ENCODE measurements at regions not wholly inside any gene's neighbourhood (a gene's known extent, or its start where the extent isn't known, plus 50 kb on each side); places are given as distances from the start of the nearest gene placed in this dataset.
A peak's percentile ranks its signal among the peaks of the same experiment; 100 is the strongest.
"Not testable (repeated sequence)": the region's sequence is repeated elsewhere in the genome, so short reads cannot be mapped to it uniquely, and the experiment has no call there.

DNA sequence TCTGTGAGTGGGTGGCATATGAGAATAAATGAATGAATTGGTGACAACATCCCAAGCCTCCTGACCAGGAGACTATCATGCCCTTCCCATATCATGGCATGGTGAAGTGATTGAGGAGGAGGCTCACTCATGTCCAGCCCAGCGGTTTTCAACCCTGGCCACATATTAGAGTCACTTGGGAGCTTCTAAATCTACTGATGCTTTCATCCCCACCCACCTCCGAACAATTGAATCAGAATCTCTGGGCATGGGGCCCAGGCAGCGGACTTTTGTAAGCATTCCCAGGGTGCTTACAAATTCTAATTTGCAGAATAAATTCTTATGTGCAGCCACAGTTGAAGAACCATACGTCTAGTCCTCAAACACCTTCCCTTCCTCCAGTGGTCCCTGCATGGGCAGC, 81.7 kb upstream of the SEC11C start:
- DNase-seq (ENCODE audit: low spot score), result peak; percentile 51

DNA sequence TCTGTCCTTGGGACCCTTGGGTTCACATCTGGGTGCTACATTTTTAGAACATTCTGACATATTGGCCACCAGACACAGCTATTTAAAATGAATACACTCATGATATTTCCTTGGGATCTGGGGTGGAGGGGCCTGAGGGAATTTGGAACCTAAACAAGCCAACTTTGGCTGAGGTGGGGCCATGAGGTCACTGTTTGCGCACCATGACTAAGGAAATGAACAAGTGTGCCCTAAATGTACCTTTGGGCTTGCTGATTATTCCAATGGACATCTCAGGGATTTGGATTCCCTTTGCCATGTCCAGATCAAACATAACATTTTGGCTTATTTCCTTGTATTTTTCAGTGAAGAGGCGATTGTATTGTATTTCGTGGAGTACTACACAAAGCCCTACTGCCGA, 80.5 kb upstream of the SEC11C start:
- no peak for DNase-seq (ENCODE audit: low spot score)

DNA sequence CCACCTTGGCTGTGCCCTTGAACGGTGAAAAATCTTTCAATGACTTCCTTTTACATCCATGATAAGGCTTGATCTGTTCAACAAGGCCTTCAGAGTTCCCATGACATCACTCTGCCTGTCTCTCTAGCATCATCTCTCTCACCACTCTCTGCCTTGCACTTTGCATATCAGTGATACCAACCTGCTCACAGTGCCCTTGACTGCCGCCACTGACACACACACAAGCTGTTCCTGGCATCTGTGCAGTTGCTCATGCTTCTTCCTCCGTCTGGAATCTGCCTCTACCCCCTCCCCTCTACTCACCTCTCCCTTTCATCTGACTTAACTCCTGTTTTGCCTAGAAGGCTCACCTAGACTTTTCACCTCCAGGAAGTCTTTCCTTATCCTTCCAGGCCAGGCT, 79.1 kb upstream of the SEC11C start:
- no peak for DNase-seq (ENCODE audit: low spot score)

DNA sequence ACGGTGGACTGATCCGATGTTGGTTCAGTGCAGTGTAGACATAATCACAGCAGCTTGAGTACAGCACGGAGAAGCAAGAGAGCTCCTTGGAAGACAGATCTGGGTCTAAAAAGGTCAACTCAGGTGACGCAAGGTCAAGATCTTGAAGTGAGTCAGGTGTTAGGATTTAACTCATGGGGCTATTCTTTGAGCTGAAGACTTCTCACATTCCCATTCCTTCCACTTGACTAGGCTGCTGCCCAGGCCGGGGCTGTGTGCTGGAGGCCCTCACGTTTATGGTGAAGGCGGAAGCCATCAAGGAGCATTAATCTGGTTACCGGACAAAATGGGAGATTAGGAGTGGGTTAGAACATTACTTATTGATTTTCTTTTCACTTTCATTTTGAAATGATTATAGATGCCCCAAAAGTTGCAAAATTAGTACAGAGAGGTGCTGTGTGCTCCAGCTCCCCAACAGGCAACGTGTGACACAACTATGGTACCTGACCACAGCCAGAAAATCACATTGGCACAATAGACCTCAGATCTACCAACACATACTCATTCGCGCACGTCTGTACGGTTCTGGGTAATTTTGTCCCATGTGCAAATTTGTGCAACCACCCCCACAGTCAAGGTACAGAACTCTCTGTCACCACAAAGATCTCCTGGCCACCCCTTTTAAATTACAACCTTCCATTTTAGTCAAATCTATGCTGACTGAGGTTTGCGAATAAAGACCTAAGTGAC, 77.6 kb upstream of the SEC11C start:
- no peak for DNase-seq (ENCODE audit: low spot score)

DNA sequence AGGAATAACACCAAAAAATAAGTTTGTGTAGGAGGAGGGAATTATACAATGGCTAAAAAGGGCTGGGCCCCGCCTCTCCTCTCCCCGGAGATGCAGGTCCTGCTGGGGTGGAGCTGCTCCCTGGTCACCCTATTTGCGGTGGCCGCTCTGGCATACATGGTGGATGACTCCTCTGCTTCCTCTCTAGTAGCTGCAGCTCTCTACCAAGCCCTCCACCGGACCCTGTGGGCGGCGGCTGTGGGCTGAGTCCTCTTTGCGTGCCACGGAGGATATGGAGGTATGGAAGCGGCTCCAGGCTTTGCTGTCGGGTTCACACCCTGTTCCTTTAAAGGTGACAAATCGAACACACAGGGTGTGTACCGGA, 77.1 kb upstream of the SEC11C start:
- no peak for DNase-seq (ENCODE audit: low spot score)

DNA sequence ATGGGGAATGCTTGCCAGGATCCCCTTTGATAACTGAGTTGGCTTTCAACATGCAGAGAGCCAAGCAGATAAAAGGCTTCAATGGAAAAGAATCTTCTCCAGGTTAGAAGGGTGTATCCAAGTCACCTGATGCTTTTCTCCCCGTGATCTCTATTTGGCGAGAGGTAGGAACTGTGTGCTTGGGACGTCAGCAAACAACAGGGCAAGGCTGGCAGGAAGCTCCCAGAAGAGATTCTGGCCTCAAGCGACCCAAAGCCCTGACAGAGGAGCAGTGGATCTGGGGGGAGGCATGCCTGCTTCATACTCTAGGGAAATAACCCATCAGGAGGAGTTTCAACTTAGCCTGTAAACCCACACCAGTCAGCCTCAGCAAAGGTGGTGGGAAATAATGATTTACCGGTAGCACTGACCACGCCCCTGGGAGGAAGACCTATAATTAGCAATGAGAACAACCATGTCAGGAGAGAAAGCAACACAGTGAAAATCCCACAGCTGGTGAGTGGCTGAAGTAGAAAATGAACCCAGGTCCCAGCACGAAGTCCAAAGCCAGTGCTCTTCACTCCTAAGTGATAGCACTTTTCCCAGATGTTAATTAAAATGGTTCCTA, 76.3 kb upstream of the SEC11C start:
- DNase-seq (ENCODE audit: low spot score), result no peak

DNA sequence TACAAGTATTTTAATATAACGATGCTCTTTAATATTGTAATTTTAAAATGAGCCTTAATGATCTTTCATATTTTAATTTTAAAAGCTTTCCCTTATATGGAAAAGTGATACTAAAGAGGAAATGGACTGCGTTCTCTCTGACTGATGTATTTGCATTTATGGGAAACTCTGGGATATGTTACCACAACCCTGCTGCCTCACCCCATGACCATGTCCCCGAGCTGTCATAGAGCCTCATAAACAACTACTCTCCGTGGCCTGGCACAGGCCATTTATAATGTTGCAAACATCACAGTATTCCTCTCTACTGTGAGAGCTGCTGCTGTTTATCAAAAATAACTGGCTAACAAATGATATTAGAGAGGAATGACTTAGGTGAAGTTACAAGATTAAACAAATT, 75.8 kb upstream of the SEC11C start:
- no peak for DNase-seq (ENCODE audit: low spot score)

DNA sequence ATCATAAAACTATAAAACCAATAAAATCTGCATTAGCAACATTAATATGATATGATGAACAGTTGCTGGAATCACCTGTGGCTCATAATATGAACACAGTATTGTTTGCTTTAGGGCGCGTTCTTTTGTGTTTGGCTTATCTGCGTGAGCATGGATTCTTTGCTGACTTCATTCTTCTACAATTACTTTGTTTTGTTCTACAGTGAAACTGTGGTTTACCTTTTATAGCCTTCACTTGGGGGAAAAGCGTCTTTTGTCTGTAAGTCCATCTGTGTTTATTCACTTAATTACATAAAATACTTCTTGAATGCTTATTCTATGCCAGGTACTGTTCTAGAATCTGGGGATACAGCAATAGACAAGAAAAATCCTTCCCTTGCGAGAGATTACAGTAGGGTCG, 74.0 kb upstream of the SEC11C start:
- no peak for DNase-seq (ENCODE audit: low spot score)

DNA sequence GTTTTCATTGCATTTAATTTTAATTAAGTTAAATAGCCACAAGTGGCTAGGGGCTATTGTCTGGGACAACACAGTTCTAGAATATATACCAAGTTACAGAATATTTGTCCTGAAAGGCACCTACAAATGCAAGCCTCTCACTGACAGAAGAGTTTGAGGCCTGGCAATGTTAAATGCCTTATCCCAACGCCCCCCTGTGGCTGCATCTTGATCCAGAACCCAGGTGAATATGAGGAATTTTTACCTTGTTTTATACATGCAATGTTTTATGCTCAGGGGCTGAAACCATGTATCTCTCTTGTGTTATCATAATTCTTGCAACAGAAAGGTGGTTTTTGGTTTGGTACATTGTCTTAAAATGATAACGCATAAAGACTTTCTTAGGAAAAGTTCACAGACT, 71.8 kb upstream of the SEC11C start:
- peak; percentile 57 for DNase-seq (ENCODE audit: low spot score)

DNA sequence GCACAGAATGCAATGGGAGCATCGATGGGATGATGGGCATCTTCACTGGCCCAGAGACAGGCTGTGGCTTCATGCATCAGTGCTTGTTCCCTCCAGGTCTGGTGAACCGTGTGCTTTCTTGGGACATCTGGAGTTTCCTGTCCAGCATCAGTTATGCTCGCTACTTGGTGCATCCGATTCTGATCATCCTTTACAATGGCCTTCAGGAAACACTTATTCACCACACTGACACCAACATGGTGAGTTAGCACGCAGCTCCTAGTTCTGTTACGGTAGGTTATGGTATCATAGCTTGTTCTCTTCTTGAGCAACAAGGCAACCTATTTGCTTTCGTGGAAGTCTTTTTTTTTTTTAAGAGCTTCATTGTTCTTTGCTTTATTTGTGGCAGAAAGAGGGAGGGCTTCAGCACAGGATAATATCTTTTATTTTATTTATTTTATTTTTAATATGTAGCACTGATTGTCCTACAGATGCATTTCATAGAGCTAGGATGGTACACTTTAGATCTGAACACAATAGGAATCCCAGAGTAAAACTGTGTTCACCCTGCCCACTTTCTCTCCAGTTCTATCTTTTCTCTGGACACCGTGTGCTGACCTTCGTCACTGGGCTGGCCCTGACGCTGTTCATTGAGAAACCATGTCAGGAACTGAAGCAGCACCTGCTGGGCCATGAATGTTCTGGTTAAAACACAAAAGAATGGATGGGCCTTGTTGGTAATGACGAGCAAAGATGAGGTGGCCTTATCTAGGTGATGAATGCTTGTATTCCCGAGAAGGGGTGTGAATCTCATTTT, 71.2 kb upstream of the SEC11C start:
- no peak for DNase-seq (ENCODE audit: low spot score)

DNA sequence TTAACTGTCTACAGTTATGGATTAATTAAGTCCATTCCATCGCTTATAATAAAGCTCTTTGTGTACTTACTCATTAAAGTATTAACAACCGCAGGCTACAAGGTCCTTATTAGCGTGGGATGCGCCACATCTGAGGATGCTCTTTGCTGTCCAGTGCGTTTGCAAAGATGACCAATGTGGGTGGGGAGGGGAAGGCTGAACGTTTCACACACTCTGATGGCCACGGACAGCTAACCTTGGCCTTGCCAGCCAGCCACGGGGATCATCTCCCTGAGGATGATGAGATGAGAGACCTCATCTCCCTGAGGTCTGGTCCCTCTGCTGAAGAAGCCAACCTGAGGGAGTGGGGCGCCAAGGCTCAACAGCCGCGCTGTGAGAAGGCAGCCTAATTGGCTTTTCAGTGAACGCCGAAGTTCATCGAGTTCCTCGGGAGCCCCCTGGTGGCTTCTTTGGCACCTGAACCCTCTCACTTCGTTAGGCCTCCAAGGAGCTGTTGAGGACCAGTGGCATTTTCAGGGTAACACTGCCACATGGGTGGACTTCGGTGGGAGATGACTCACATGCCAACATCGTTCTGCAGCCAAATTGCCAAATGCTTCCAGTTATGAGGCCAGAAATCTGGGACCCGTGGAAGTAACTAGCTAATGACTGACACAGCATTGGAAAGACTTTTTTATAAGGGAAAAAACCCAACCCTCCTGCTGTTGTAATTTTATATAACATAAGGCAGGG, 69.3 kb upstream of the SEC11C start:
- DNase-seq (ENCODE audit: low spot score), result peak; percentile 90

DNA sequence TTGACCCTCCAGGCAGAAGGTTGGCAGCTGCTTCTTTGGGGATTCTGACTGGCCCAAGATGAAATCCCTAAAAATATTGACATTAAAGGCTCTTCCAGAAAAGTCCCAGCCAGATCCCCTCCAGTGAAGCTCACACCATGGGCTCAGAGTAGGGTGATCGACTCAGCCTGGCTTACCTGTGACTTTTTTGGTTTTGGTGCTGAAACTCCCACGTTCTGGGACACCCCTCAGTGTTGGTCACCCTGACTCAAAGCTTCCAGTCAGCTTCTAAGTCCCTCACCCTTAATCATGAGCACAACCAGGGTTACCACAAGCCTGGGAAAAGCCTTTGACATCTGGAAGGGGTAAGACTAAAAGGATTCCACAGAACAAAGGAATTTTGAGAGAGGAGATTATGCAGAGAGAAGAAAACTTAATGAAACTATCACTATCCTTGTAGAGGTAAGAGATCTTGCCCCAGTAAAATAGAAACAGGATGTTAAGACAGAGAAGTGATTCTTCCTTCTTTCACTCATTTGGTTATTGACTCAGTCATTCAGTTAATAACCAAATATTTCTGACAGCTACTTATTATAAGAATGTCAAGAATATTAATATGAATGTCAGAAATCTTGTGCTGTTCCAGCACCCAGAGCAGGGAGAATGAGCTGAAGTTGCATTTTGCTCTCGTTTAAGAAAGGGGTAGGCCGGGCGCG, 66.8 kb upstream of the SEC11C start:
- DNase-seq (ENCODE audit: low spot score), result no peak

DNA sequence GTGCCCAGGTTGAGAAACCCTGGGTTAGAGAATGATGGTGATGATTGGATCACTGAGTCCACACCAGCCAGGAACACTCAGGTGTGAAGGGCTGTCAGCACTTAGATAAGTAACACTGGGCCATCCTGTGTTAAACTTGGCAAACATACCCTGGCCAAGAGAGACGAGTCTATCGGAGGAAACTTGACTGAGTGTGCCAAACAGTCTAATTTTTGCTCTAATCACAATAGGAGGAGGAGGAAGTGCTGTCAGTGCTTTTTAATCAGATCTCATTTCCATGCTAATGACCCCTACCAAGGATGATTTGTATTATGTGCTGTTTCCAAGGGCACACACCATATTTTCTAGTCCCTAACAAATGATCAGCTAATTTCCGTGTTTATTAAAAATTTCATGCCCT, 63.8 kb upstream of the SEC11C start:
- no peak for DNase-seq (ENCODE audit: low spot score)

DNA sequence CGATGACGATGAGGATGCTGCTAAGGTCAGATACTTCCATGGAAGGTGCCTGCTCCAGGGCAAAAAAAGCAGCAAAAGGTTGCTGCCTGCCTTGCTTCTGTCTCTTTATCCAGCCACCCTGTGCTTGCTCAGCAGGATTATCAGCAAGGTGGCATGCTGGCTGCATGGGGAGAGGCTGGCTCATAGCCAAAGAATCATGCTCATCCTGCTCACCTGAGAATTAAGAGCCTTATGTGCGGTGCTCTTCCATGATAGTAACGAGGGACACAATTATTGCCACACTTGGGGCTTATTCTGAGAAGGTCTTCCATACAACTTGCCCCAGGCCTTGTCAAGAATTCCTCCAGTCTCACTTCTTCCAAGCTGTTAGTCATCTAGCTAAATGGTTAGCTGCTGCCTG, 60.4 kb upstream of the SEC11C start:
- no peak for DNase-seq (ENCODE audit: low spot score)

DNA sequence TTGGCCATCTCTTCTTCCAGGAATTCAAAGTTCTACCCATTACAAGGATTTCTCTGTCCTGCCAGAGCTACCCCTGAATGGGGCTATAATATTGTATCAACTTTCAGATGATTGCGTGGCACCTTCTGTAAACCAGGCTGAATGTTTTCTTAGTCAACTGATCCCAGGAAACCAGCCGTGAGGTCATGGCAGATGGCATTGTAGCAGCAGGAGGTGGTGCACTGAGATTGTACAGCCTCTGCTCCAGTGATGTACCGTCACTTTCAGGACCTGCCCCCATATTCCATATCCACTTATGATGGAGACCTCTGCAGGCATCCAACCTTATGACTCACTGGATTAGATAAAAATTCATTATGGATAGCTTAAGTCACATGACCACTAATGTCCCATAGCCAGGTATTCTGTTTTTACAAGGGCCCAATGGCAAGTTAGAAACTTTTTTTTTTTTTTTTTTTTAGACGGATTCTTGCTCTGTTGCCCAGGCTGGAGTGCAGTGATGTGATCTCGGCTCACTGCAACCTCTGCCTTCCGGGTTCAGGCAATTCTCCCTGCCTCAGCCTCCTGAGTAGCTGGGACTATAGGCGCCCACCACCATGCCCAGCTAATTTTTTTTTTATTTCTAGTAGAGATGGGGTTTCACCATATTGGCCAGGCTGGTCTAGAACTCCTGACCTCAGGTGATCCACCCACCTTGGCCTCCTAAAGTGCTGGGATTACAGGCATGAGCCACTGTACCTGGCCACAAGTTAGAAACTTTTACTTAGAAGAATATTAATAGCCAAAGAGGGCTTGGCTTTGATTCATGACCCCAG, 59.8 kb upstream of the SEC11C start:
- DNase-seq (ENCODE audit: low spot score), result not testable (repeated sequence)

DNA sequence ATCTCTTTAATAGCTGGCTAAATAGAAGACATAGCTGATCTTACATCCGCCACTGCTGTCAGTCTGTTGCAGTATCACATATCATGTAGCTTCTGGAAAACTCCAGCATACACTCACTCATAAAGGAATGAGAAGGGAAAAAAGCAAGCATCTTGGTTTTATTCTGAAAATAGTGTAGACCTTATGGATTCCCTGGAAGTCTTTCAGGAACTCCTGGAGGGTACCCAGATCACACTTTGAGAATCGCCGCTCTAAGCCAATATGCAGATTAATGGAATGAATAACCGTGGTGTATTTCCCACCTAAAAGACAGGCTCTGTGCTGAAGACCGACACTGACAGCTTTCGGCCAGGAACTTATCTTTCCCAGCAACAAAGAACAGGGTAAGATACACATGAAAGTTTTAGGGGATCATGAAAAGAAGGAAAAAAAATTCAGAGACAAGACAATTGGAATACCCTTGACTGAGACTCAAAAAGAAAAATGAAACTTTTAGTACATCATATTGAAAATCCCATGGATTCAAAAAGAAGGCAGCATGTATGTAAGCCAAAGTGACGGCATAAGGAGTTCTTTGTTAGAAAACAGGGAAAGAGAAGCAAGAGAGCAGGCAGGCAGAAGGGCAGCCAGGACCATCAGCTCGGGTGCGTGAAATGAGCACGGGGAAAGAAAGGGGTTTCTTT, 56.4 kb upstream of the SEC11C start:
- DNase-seq (ENCODE audit: low spot score), result no peak

DNA sequence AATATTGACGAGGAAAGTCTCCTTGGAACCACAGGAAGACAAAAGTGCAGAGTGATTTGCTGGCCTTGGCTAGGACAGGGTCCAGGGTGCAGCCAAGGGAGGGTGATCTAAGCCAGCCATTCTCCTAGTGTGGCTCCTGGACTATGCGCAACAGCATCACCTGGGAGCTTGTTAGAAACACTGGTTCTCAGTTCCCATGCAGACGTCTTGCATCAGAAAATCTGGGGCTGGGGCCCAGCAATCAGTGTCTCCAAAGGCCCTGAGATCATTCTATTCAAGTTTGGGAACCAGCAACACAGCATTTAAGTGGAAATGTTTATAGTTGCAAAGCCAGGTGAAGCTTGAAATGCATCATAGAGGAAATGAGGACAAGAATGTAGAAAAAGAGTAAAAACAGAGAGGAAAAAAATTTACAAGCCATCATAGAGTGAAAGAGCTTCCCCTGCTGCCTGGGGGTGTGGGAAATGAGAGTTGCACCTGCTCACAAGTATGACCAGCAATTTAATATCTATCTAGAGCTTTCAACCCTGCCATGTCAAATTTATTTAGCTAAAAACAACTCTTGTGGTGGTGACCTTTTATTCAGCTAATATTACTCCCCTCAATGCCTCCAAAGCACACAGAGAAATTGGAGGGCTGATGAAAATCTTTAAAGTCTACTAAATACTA, 54.4 kb upstream of the SEC11C start:
- no peak for DNase-seq (ENCODE audit: low spot score)

DNA sequence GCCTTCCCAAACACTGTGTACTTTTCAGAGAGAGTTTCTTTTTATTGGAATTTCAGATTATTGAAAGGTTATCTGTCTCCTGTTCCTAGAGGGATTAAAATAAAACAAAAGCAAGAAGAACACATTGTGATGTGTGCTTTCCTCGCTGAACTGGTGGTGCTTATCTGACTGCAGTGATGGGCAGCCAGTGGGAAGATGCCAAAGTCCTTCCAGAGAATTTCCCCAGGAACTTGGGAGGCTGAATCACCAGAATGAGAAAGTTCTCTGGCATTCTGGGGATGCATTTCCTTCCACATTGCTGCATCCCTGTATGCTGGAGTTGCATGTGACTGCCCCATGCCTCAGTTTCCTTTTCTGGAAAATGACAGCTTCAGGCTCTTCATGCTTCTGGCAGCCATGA, 53.9 kb upstream of the SEC11C start:
- no peak for DNase-seq (ENCODE audit: low spot score)

DNA sequence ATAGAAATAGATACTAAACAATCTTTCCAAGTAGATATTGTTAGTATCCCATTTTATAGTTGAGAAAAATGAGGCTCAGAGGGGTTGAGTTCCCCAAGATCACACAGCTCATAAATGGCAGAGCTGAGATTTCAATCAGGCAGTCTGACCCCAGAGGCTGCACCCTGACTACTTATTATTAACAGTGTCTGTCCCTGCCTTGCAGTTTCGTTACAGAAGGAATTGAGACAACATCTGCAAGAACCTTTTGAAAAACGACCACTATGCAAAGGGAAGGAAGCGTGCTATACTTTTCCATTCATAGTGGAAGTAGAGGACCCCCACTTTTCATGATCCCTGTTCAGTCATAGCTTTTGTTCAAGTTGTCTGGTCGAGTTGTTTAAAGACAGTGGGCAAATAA, 53.2 kb upstream of the SEC11C start:
- no peak for DNase-seq (ENCODE audit: low spot score)

DNA sequence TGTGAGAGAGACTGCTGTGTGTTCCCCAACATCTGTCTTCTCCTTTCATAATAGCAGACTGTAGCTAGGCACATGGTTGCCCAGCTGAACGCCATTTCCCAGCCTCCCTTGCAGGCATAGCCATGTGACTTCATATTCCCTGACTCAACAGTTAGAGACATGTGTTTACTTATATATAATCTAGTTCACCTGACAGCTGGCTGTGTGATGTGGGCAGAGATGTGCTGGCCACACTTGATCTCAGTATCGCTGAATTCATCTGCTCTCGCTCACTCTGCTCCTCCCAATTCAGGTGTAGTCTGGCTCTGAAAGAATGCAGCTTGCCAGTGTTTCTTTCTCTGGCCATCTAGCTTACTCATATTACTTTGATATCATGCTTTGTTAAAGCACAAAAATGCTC, 52.3 kb upstream of the SEC11C start:
- DNase-seq (ENCODE audit: low spot score), result no peak
